GM19099 (cell line): ENCODE measurements at regions not wholly inside any gene's neighbourhood (a gene's known extent, or its start where the extent isn't known, plus 50 kb on each side); places are given as distances from the start of the nearest gene placed in this dataset.

ENCODE experiments used
- POLR2A ChIP-seq: IDR thresholded peaks from 3 replicates; pipeline ENCODE4 v1.6.1; 2011; ENCODE audit warnings: low read depth; ENCODE audit not compliant: insufficient read length; ENCODE audit errors: extremely low read depth

DNA sequence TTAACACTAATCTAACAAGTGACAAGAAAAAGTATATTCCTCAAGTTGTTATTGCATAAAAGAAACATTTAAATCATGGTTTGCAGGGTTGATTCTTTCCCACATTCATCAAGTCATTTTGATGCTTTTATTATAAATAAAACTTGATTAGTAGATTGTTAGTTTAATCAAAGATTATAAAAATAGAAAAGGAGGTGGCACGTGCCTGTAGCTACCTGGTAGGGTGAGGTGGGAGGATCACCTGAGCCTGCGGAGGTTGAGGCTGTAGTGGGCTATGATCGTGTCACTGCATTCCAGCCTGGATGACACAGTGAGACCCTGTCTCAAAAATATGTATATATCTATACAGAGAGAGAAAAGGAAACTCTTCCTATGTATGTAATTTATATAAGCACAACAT is 433.2 kb upstream of the RGS6 start:
- no peak for TF ChIP-seq POLR2A

DNA sequence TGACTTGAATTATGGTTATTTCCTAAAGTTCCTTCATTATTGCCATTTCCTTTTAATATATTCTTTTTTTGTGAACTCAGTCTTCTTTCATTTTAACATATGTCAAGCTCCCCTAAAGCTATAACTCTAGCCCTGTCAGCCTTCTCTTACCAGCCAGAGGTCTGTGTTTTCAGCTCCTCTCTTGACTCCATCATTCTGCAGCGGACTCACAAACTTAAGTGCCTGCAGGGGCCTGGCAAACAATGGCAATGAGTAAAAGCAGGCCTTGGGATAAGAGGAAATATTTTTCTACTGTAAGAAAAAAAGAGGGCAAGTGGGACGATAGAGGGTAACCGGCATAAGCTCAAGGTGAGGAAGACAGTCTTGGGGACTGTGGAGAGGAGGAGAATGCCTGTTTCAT is 424.5 kb upstream of the RGS6 start:
- no peak for TF ChIP-seq POLR2A

DNA sequence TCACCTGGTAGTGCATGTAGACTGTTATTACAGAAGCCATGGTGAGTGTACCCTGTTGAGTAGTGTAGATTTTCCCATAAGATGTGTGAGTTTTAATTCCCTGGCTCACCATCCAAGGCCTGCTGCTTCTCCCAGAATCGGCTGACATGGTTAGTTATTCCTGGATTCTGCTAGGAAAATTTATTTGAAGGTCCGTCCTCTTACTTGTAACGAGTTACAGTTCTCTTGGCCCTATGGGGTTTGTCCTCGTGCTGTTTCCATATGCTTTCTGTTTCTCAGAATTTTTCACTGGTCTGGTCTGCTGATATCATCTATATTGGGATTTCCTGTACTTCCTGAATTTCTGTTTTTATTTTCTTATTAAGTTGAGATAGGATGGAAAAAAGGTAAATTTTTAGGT is 423.3 kb upstream of the RGS6 start:
- TF ChIP-seq POLR2A, result no peak

DNA sequence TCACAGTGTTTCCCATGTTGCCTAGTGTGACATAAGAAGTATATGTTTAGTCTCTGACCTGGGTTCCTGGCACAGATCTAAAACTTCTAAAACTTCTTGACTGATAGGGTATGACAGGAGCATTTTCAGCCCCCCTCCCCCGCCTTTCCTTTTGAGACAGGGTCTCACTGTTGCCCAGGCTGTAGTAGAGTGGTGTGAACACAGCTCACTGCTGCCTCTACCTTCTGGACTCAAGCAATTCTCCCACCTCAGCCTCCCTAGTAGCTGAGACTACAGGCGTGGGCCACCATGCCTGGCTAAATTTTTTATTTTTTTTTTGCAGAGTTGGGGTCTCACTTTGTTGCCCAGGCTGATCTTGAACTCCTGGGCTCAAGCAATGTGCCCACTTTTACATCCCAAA is 421.1 kb upstream of the RGS6 start:
- TF ChIP-seq POLR2A, result no peak

DNA sequence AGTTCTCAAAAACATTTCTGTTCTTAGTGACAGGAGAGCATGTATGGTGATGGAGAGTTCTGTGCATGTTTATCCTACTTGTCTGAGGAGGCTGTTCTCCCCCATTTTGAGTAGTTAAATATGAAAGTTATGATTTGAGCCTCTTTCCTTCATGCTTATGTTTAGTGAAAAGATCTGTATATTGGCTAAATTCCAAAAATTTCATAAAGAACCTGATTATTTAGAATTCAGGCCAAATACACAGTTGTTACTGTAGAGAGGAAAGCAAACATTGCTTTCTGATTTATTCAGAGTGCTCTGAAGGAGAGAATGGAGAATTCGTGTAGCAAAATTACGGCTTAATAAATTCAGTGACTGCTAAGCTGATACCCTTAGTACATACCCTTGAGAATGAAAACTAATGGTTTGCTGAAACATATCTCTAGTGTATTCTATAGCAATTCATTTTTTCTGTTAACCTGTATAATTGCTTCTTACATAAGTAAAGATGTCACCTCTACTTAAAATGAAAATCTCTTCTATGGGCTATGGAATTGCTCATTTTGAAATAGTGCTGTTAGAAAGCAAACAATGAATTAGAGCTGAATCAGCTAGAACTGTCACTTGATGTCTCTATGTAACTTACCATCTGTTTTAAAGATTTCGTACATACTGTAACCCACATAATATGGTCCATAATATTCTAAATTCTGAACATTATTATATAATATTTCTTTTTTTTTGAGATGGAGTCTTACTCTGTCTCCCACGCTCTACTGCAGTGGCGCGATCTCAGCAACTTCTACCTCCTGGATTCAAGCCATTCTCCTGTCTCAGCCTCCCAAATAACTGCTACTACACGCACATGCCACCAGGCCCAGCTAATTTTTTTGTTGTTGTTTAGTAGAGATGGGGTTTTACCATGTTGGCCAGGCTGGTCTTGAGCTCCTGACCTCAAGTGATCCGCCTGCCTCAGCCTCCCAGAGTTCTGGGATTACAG is 417.0 kb upstream of the RGS6 start:
- TF ChIP-seq POLR2A, result no peak

DNA sequence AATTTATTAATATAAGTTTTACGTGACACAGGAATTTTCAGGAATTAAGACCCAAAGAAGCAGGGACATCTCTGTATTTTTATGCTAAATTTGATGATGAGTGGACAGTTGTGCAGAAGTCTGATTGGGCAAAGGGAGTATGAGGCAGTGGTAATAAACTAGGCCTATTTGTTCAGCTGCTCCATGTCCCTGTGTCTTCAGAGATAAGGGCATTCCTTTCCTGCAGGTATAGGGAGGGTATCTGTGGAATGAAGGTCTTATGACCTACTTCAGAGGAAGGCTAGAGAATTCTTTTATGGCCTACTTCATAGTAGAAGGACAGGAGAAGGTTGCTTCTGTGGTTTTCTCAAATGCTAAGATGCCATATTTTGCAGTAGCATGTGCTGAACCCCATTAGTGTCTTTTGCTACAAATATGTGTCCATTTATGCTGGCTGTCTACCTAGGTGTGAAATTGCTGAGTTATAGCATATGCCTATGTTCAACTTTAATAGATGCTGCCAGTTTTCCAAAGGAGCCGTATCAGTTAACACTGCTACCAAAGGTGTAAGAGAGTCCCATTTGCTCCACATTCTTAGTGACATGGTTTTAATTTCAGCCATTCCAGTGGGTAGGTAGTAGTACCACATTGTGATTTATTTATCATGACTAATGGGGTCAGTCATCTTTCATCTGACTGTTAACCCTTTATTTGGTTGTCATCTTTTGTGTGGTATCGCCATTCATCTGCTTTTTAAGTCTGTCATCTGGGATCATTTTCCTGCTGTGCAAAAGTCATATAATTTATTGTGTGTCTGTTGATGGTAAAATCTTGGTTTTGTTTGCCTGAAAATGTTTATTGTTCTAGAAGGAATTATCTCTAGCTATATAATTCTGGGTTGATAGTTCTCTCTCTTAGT is 410.7 kb upstream of the RGS6 start:
- TF ChIP-seq POLR2A, result no peak

DNA sequence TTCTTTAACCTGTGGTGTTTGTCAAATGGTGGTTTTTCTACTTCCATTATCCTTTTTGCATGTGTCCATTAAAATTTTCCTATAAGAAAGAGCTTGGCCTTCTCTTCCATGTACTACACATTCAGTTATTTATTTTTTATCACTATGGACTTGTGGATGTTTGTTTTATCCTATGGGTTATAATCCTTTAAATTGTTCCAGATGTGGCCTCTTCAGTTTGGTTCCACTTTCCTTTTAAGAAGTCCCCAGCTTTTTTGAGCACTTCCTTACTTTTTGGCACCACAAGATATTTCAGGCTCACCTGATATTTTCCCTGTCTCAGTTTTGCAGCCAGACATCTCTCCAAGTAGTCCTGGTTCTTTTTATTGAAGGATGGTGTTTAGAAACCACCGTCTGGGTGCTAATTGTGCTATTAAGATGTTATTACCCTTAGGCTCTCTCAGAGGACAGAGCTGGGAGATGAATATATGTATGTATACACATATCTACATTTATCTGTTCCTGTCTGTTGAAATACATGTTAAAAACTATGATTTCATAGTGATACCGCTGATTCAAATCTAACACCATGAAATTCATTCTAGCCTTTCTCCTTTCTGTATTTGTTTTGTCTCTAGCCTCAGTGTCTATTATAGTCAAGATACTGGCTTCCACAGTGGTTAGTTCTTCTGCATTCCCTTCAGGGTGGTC is 408.5 kb upstream of the RGS6 start:
- TF ChIP-seq POLR2A, result no peak

DNA sequence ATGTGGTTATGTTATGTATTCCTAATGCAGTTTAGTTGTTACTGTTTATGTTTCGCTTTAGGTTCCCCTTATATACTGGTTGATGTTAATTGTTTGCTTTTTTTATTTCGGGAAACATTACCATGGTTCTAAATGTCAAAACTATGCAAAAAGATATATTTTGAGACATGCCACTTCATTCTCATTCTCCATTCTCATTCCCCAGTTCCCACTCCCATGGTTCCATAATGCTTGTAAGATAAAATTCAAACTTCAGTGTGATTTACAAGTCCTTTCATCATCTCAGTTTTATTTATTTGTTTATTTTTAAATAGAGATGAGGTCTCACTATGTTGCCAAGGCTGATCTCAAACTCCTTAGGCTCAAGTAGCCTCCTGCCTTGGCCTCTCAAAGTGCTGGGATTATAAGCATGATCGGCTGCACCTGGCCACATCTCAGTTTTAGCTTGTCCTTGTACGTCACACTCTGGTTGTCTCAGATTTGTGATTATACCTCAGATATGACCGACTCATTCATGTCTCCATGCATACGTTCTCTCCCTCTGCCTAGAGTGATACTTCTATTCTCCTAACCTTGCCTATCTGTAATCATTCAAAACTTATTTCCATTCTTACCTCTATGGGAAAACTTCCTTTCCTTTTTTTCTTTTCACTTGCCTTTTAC is 407.8 kb upstream of the RGS6 start:
- TF ChIP-seq POLR2A, result no peak

DNA sequence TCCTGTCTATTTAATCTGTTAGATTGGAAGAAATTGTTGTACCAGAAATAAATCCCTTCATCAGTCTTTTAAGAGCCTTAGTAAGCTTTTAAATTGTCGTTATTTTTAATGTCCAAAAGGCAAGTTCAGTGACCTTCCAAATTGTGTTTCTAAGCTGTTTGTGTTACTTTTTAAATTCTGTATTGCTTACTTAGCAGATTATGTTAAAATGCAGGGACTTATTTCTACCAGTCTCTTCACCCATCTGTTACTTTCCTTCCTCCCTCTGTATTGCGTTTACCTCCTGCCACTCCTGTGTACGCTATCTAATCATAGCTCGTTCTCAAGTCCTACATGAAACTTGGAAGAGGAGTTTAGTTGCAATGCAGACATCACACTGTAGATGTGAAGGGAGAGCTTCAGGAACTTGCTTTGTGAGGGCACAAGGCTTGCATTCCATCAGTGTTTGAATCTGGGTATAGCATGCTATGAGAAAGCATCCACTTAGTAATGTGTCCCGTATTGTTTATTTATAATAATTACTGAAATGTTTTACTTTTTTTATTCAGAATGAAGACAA is 406.5 kb upstream of the RGS6 start:
- no peak for TF ChIP-seq POLR2A

DNA sequence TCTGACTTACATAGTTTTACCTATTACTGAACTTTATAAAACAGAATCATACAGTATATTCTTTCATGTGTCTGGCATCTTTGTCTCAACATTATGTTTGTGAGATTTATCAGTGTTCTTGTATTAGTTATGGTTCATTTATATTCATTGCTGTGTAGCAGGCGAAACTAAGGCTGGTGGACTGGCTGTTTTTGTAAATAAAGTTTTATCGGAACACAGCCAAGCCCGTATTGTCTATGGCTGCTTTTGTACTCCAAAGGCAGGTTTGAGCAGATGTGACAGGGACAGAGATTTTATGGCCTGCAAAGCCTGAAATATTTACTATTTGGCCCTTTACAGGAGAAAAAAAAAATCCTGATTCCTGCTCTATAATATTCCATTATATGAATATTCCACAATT is 405.8 kb upstream of the RGS6 start:
- TF ChIP-seq POLR2A, result no peak

DNA sequence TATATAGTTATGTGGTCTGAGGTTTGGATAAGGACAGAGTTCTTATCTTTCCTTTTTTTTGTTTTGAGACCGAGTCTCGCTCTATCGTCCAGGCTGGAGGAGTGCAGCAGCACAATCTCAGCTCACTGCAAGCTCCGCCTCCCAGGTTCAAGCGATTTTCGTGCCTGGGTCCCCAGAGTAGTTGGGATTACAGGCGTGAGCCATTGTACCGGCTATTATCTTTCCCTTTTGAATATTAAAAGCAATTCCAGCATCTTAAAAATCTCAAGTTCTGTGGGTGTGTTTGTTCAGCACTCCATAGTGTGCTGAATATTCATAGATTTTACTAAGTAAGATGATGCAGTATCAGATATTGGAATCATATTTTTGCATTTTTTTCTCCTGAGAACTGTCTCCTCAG is 404.4 kb upstream of the RGS6 start:
- TF ChIP-seq POLR2A, result no peak

DNA sequence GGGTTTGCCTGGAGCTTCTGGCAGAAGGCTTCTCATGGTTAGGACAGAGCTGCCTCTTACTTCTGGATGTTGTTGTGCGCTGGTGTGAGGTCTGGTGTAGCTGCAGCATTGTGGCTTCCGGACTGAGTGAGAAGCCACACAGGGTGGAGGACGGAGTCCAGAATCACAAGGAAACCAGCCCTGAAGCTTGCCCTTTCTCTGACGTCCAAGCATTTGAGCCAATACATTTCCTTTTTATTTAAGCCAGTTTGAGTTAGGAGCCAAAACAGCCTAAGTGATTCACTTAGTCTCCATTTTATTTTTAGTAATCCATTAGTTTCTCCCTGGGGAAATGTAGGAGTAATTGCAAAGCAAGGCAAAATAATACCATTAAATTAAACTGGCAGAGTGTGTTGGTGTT is 402.4 kb upstream of the RGS6 start:
- no peak for TF ChIP-seq POLR2A

DNA sequence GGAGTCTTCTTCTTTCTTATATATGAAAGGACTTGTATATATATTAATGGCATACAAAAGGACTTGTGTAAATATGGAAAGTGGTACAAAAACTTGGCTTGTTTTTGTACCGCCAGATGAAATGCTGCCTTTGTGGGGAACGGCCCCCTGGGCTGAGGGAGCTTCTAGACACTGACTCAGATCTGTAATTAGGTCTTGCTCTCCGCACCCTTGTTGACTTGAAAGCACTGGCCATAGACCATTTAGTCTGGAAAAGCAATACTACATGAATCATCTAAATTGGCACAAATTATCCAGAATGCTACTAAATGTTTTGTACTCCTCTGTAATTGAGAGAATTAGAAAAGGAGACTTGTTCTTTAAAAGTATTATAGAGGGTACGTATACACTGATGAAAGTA is 399.9 kb upstream of the RGS6 start:
- TF ChIP-seq POLR2A, result no peak

DNA sequence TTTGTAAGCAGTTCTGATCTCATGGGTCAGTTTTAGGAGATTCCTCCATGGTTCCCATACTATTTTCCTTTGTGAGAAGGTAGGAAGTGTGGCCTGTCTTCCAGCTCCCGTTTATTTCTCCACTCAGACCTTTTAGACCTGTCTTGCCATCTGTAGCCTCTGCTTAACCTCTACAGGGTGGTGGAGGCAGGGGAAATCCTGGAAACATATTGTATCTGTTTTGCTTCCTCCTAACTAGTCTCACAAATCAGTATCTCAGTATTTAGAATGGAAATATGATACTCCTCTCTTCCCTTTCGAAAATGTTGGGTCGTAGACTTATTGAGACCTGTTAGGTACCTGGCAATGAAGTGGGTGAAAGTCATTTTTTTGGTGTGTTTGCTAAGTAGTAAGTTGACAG is 399.4 kb upstream of the RGS6 start:
- no peak for TF ChIP-seq POLR2A
